ENCODE measurements at regions not wholly inside any gene's neighbourhood (a gene's known extent, or its start where the extent isn't known, plus 50 kb on each side); places are given as distances from the start of the nearest gene placed in this dataset.

DNA sequence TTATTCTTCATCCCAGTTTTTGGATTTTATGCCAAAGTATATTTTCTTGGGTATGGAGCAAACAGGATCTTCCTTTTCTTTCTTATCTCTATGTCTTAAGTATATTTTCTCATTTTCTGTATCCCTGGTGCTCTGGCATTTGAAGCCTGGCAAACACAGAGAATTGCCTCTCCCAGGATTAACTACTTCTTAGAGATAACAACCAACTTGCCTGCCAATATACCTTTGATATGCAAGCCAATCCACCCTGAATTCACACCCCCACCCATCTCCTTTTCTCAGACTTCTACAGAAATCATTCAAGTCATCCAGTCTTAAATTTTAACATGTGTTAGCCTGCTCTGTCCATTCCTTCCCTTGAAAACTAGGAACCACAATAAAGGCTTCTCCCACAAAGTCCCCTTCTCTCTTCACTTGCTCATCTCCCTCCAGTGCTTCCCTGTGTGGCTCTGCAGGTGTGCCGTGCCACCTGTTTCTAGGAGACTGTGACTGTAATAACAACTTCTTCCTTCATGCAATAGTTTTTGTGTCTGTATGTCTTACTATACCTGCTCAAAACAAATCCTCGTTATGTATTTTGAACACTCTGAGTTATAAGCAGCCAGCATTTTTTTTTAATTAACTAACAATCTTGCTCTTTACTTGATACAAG lies 649.7 kb upstream of the RIOK2 start:
- Histone ChIP-seq H3K27ac (replicated peaks) (no peak overlapping the region), H3K4me3 (no peak overlapping the region), H3K9me3 (replicated peaks) (no peaks in the 10 kb centered on the region), H3K4me1 (no peaks in the 10 kb centered on the region), H3K36me3 (no peaks in the 10 kb centered on the region), H3K27me3 (ENCODE audit: low read depth) (no peaks in the 10 kb centered on the region)
- intact Hi-C loops (cut with micrococcal nuclease): no loop called here
- TF ChIP-seq, protein P1, sequence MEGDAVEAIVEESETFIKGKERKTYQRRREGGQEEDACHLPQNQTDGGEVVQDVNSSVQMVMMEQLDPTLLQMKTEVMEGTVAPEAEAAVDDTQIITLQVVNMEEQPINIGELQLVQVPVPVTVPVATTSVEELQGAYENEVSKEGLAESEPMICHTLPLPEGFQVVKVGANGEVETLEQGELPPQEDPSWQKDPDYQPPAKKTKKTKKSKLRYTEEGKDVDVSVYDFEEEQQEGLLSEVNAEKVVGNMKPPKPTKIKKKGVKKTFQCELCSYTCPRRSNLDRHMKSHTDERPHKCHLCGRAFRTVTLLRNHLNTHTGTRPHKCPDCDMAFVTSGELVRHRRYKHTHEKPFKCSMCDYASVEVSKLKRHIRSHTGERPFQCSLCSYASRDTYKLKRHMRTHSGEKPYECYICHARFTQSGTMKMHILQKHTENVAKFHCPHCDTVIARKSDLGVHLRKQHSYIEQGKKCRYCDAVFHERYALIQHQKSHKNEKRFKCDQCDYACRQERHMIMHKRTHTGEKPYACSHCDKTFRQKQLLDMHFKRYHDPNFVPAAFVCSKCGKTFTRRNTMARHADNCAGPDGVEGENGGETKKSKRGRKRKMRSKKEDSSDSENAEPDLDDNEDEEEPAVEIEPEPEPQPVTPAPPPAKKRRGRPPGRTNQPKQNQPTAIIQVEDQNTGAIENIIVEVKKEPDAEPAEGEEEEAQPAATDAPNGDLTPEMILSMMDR (IDR thresholded peaks at IDR 0.05; ENCODE audit: borderline replicate concordance): no peak
- DNase-seq: no peak

DNA sequence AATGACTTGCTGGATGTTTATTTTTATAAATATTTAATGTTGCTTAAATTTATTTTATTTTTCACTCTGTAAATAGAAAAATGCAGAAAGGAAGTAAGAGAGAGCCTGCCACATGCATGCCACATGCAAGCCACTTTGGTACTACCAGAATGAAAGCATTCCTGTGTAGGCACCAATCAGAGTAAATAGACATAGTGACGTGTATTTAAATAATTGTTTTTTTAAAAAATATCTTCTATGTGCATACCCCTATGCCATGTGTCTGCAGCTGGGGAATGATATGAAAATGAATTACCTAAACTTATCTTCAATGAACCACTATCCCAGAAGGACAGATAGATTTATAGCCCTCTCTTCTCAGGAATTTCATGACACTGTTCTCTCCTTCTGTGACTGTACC lies 651.5 kb upstream of the RIOK2 start:
- TF ChIP-seq, protein P1 (IDR thresholded peaks at IDR 0.05; ENCODE audit: borderline replicate concordance): no peak

DNA sequence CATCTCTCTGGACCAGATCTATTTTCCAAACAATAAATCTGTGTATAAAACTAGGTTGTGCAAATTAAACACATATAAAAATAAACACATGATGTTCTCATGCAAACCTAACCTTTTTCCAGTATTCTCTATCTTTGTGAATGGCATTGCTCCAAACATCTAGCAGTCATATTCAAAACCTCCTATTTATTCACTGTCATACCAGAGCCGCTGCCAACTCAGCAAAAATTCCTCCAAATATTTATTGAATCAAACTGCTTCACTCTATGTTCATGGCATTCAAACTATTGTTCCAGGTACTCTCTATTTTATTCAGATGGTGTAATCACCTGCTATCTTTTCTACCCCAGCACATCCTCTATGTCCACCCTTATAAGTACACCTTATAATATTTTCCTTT lies 652.1 kb upstream of the RIOK2 start:
- H3K9me3 ChIP-seq (replicated peaks): no peaks in the 10 kb centered on the region
- H3K36me3 ChIP-seq: no peaks in the 10 kb centered on the region
- peaks cover 17% of the 10 kb centered on the region for H3K4me1 ChIP-seq
- no peak overlapping the region for H3K27ac ChIP-seq (replicated peaks)
- H3K27me3 ChIP-seq (ENCODE audit: low read depth): no peaks in the 10 kb centered on the region
- no peak overlapping the region for H3K4me3 ChIP-seq
- DNase-seq: no peak
- intact Hi-C loops (cut with micrococcal nuclease): no loop called here
- TF ChIP-seq, protein P1 (IDR thresholded peaks at IDR 0.05; ENCODE audit: borderline replicate concordance): no peak

More for the DNA sequence above, 651.5 kb upstream of the RIOK2 start:
- Histone ChIP-seq H3K27ac (replicated peaks) (no peak overlapping the region), H3K9me3 (replicated peaks) (no peaks in the 10 kb centered on the region), H3K27me3 (ENCODE audit: low read depth) (no peaks in the 10 kb centered on the region), H3K4me1 (peaks cover 11% of the 10 kb centered on the region), H3K36me3 (no peaks in the 10 kb centered on the region), H3K4me3 (no peak overlapping the region)
- intact Hi-C loops (cut with micrococcal nuclease): no loop called here
- no peak for DNase-seq

DNA sequence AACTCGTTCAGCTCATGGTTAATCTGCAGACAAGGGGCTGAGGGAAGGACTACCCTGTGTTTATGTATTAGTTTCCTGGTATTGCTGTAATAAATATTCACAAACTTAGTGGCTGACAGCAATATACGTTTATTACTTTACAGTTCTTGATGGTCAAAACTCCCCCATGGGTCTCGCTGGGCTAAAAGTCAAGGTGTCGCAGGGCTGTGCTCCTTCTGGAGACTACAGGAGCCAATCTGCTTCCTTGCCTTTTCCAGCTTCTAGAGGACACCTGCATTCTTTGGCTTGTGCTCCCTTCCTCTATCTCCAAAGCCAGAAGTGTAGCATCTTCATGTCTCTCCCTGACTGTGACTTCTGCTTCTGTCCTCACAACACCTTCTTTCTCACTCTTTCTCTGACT lies 653.8 kb upstream of the RIOK2 start:
- intact Hi-C loops (cut with micrococcal nuclease): no loop called here
- no peak for DNase-seq
- no peaks in the 10 kb centered on the region for H3K36me3 ChIP-seq

DNA sequence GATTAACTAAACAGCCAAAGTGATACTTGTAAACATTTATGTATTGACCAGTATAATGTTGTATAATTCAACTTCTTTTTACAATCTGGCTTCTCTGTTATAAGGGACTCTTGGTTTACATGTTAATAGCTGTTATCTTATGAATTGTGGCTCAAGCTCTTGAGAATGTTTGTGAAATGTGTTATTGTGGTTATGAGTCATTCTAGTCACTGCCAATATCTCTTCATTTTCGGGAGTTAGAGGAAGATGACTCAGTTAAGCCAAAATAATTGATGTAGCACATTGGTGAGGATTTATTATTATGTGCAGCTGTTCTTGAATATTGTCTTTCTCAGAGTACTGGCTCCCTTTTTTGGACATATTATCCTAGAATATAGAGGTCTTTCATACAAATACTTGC lies 655.2 kb upstream of the RIOK2 start:
- Histone ChIP-seq H3K9me3 (replicated peaks) (no peaks in the 10 kb centered on the region), H3K27me3 (ENCODE audit: low read depth) (no peaks in the 10 kb centered on the region), H3K27ac (replicated peaks) (peak overlapping the region; percentile 10), H3K4me1 (peaks cover 28% of the 10 kb centered on the region), H3K4me3 (no peak overlapping the region), H3K36me3 (no peaks in the 10 kb centered on the region)
- TF ChIP-seq, protein P1 (IDR thresholded peaks at IDR 0.05; ENCODE audit: borderline replicate concordance): no peak
- intact Hi-C loops (cut with micrococcal nuclease): no loop called here
- DNase-seq: no peak

More for the DNA sequence above, 653.8 kb upstream of the RIOK2 start:
- H3K4me1 ChIP-seq: peaks cover 28% of the 10 kb centered on the region
- no peaks in the 10 kb centered on the region for H3K27me3 ChIP-seq (ENCODE audit: low read depth)
- TF ChIP-seq, protein P1 (IDR thresholded peaks at IDR 0.05; ENCODE audit: borderline replicate concordance): no peak
- no peak overlapping the region for H3K27ac ChIP-seq (replicated peaks)
- H3K9me3 ChIP-seq (replicated peaks): no peaks in the 10 kb centered on the region
- no peak overlapping the region for H3K4me3 ChIP-seq
